ENCODE measurements at regions not wholly inside any gene's neighbourhood (a gene's known extent, or its start where the extent isn't known, plus 50 kb on each side); places are given as distances from the start of the nearest gene placed in this dataset.
A peak's percentile ranks its signal among the peaks of the same experiment; 100 is the strongest.

- DNase-seq: no peak
Measured at GRCh38 chr6:14903176-14904038, 342.5 kb upstream of the JARID2 start.

- DNase-seq: no peak
Measured at GRCh38 chr6:14905201-14905600, 340.7 kb upstream of the JARID2 start.

- DNase-seq: no peak
Measured at GRCh38 chr6:14906621-14907020, 339.2 kb upstream of the JARID2 start.

- DNase-seq: no peak
Measured at GRCh38 chr6:14910692-14911547, 334.9 kb upstream of the JARID2 start.

- DNase-seq: no peak
Measured at GRCh38 chr6:14912226-14912625, 333.6 kb upstream of the JARID2 start.

- DNase-seq: no peak
Measured at GRCh38 chr6:14912706-14913105, 333.2 kb upstream of the JARID2 start.

GRCh38 chr6:14913931-14914330 is 331.9 kb upstream of the JARID2 start:
- no peak for DNase-seq

- no peak for DNase-seq
Measured at GRCh38 chr6:14915888-14916832, 329.7 kb upstream of the JARID2 start.

GRCh38 chr6:14917109-14917910 is 328.6 kb upstream of the JARID2 start:
- no peak for DNase-seq

- DNase-seq: no peak
Measured at GRCh38 chr6:14918200-14918907, 327.5 kb upstream of the JARID2 start.

GRCh38 chr6:14919038-14919670 is 326.7 kb upstream of the JARID2 start:
- no peak for DNase-seq

GRCh38 chr6:14920276-14920675 is 325.6 kb upstream of the JARID2 start:
- no peak for DNase-seq

GRCh38 chr6:14921170-14921569 is 324.7 kb upstream of the JARID2 start:
- peak; percentile 34 to 51 for DNase-seq

GRCh38 chr6:14921878-14922671 is 323.8 kb upstream of the JARID2 start:
- DNase-seq: peak in 1 of 2 donors; percentile 17

GRCh38 chr6:14922706-14923460 is 323.0 kb upstream of the JARID2 start:
- DNase-seq: no peak

GRCh38 chr6:14924126-14925024 is 321.5 kb upstream of the JARID2 start:
- no peak for DNase-seq

All from right lung (tissue), 2 donors.